ENCODE measurements at regions not wholly inside any gene's neighbourhood (a gene's known extent, or its start where the extent isn't known, plus 50 kb on each side); places are given as distances from the start of the nearest gene placed in this dataset.
"Not testable (repeated sequence)": the region's sequence is repeated elsewhere in the genome, so short reads cannot be mapped to it uniquely, and the experiment has no call there.

- not testable (repeated sequence) for TF ChIP-seq CTCF (IDR thresholded peaks at IDR 0.05 in 8 of 11, conservative IDR thresholded peaks at IDR 0.05 in 3 of 11); POLR2AphosphoS5 (IDR thresholded peaks at IDR 0.05); POLR2A (IDR thresholded peaks at IDR 0.05)
Observed at GRCh38 chr3:86874790-86875189, 116.2 kb downstream of the VGLL3 start.
